GM23338 (cell line): ENCODE measurements at regions not wholly inside any gene's neighbourhood (a gene's known extent, or its start where the extent isn't known, plus 50 kb on each side); places are given as distances from the start of the nearest gene placed in this dataset.

Experiments
- ATAC-seq: fragments of 200-7000 bp; cut with Tn5 transposase; 3 replicates; pipeline ENCODE4 v1.9.1; 2020
- DNase-seq: peaks from one replicate; pipeline ENCODE4 v3.0.0-alpha.2; 2015; ENCODE audit warnings: low spot score
- H2AFZ ChIP-seq: fragments of 200-600 bp; sonication (generic); 2 replicates; pipeline ENCODE4 v1.8.0; 2016; ENCODE audit warnings: antibody characterized with exemption, mild to moderate bottlenecking, moderate library complexity
- H3F3A ChIP-seq: fragments of 200-600 bp; sonication (generic); replicated peaks from 2 replicates; pipeline ENCODE4 v1.8.0; 2017; ENCODE audit warnings: antibody characterized with exemption, mixed run types, low read depth
- H3K27ac ChIP-seq: fragments of 200-600 bp; sonication (generic); 2 replicates; pipeline ENCODE4 v1.6.1; 2016; ENCODE audit warnings: low read depth
- H3K27me3 ChIP-seq: fragments of 200-600 bp; sonication (generic); 2 replicates; pipeline ENCODE4 v1.8.0; 2016; ENCODE audit warnings: mild to moderate bottlenecking, mixed run types, moderate library complexity; ENCODE audit not compliant: insufficient read depth
- H3K36me3 ChIP-seq: fragments of 200-600 bp; sonication (generic); 2 replicates; pipeline ENCODE4 v1.8.0; 2016; ENCODE audit warnings: mild to moderate bottlenecking; ENCODE audit not compliant: insufficient read depth
- H3K4me1 ChIP-seq: fragments of 200-600 bp; sonication (generic); 2 replicates; pipeline ENCODE4 v1.8.0; 2016; ENCODE audit warnings: mild to moderate bottlenecking, moderate library complexity; ENCODE audit not compliant: insufficient read depth
- H3K4me2 ChIP-seq: fragments of 200-600 bp; sonication (generic); 2 replicates; pipeline ENCODE4 v1.7.1; 2017; ENCODE audit warnings: mixed run types
- H3K4me3 ChIP-seq: fragments of 200-600 bp; sonication (generic); 2 replicates; pipeline ENCODE4 v1.6.1; 2016; ENCODE audit warnings: mixed run types
- H3K79me2 ChIP-seq: fragments of 200-600 bp; sonication (generic); replicated peaks from 2 replicates; pipeline ENCODE4 v1.8.0; 2017; ENCODE audit warnings: mild to moderate bottlenecking; ENCODE audit not compliant: insufficient read depth
- H3K9me2 ChIP-seq: fragments of 200-600 bp; sonication (generic); 2 replicates; pipeline ENCODE4 v1.8.0; 2017; ENCODE audit not compliant: insufficient read depth
- H4K20me1 ChIP-seq: fragments of 200-600 bp; sonication (generic); replicated peaks from 2 replicates; pipeline ENCODE4 v1.8.0; 2017; ENCODE audit warnings: mild to moderate bottlenecking; ENCODE audit not compliant: insufficient read depth
- H3K27ac Mint-ChIP-seq: 2 replicates; pipeline ENCODE4 v1.8.0; 2020; ENCODE audit warnings: inconsistent platforms, mild to moderate bottlenecking, moderate library complexity, mixed read lengths
- H3K27me3 Mint-ChIP-seq: 3 replicates; pipeline ENCODE4 v1.8.0; 2022; ENCODE audit warnings: low read depth, mild to moderate bottlenecking, moderate library complexity, mixed read lengths, inconsistent platforms; ENCODE audit not compliant: insufficient read depth, poor library complexity
- H3K36me3 Mint-ChIP-seq: 3 replicates; pipeline ENCODE4 v1.8.0; 2021; ENCODE audit warnings: low read depth, mild to moderate bottlenecking, inconsistent platforms, moderate library complexity, mixed read lengths
- H3K4me1 Mint-ChIP-seq: 3 replicates; pipeline ENCODE4 v1.8.0; 2020; ENCODE audit warnings: mild to moderate bottlenecking, inconsistent platforms, mixed read lengths
- H3K4me3 Mint-ChIP-seq: 3 replicates; pipeline ENCODE4 v1.8.0; 2021; ENCODE audit warnings: moderate library complexity, mild to moderate bottlenecking, inconsistent platforms, mixed read lengths
- H3K9me3 Mint-ChIP-seq: 3 replicates; pipeline ENCODE4 v1.8.0; 2020; ENCODE audit warnings: moderate library complexity, mild to moderate bottlenecking, inconsistent platforms, mixed read lengths
- CREB1 ChIP-seq: fragments of 250-450 bp; sonication (Bioruptor Pico); IDR thresholded peaks from 2 replicates; pipeline ENCODE4 v1.5.0; 2020; ENCODE audit warnings: low read depth, mild to moderate bottlenecking, moderate library complexity
- CTCF ChIP-seq, 2 experiments: fragments of 200-600 bp in 1 of 2; sonication (generic) in 1 of 2; conservative IDR thresholded peaks; 2 replicates each; pipeline versions ENCODE4 v1.5.1 to v1.6.1; 2016 to 2017; ENCODE audit warnings: antibody characterized with exemption in 2 of 2, low read depth in 2 of 2, mild to moderate bottlenecking in 2 of 2, moderate library complexity in 1 of 2
- ETS1 ChIP-seq: IDR thresholded peaks from 2 replicates; pipeline ENCODE4 v1.6.1; 2016; ENCODE audit warnings: antibody characterized with exemption
- EZH2 ChIP-seq: fragments of 200-600 bp; sonication (generic); IDR thresholded peaks from one replicate; pipeline ENCODE4 v1.8.0; 2017; ENCODE audit warnings: antibody characterized with exemption, mild to moderate bottlenecking, low read depth; ENCODE audit not compliant: unreplicated experiment
- EZH2phosphoT487 ChIP-seq: fragments of 200-600 bp; sonication (generic); IDR thresholded peaks from one replicate; pipeline ENCODE4 v1.8.1; 2018; ENCODE audit warnings: antibody characterized with exemption; ENCODE audit not compliant: unreplicated experiment
- JUNB ChIP-seq: IDR thresholded peaks from one replicate; pipeline ENCODE4 v1.6.1; 2016; ENCODE audit warnings: antibody characterized with exemption; ENCODE audit not compliant: unreplicated experiment
- NANOG ChIP-seq: IDR thresholded peaks from 2 replicates; pipeline ENCODE4 v1.6.1; 2016; ENCODE audit warnings: antibody characterized with exemption, borderline replicate concordance
- POLR2AphosphoS5 ChIP-seq: IDR thresholded peaks from 2 replicates; pipeline ENCODE4 v1.6.1; 2016; ENCODE audit warnings: antibody characterized with exemption, low read depth
- REST ChIP-seq: IDR thresholded peaks from one replicate; pipeline ENCODE4 v1.6.1; 2018; ENCODE audit warnings: antibody characterized with exemption; ENCODE audit not compliant: unreplicated experiment
- STAT1 ChIP-seq: IDR thresholded peaks from one replicate; pipeline ENCODE4 v1.6.1; 2016; ENCODE audit warnings: antibody characterized with exemption; ENCODE audit not compliant: unreplicated experiment
- ZNF114 ChIP-seq: fragments of 250-450 bp; sonication (Bioruptor Pico); IDR thresholded peaks from 2 replicates; pipeline ENCODE4 v1.5.0; 2020; ENCODE audit warnings: mild to moderate bottlenecking, moderate library complexity
- ZNF331 ChIP-seq: fragments of 250-450 bp; sonication (Bioruptor Pico); IDR thresholded peaks from 2 replicates; pipeline ENCODE4 v1.5.0; 2020; ENCODE audit warnings: low read depth, mild to moderate bottlenecking, moderate library complexity
- ZNF462 ChIP-seq: fragments of 250-450 bp; sonication (Bioruptor Pico); IDR thresholded peaks from 2 replicates; pipeline ENCODE4 v1.5.0; 2020; ENCODE audit warnings: mild to moderate bottlenecking, moderate library complexity

GRCh38 chr2:192391041-192391440 is 196.3 kb upstream of the TMEFF2 start:
- Histone ChIP-seq H3K27ac (no peak overlapping the region), H3K79me2 (no peaks in the 10 kb centered on the region), H3K36me3 (no peaks in the 10 kb centered on the region), H3K4me1 (no peaks in the 10 kb centered on the region), H3F3A (no peaks in the 10 kb centered on the region), H4K20me1 (no peaks in the 10 kb centered on the region), H2AFZ (no peak overlapping the region), H3K4me3 (no peak overlapping the region), H3K27me3 (no peaks in the 10 kb centered on the region), H3K4me2 (no peak overlapping the region), H3K9me2 (no peaks in the 10 kb centered on the region)
- Mint-ChIP-seq H3K27me3 (peaks cover 2% of the 10 kb centered on the region), H3K9me3 (0 out of 3 replicates have a peak, but pooled peaks cover under 1% of the 10 kb centered on the region), H3K27ac (no peak overlapping the region), H3K4me3 (no peak overlapping the region), H3K36me3 (no peaks in the 10 kb centered on the region), H3K4me1 (no peaks in the 10 kb centered on the region)
- DNase-seq (no peak), ATAC-seq (no peak)
- TF ChIP-seq ETS1, result no peak
- TF ChIP-seq JUNB, result no peak
- TF ChIP-seq ZNF331 (CRISPR knock-in tag), result no peak
- no peak for TF ChIP-seq STAT1
- no peak for TF ChIP-seq NANOG
- TF ChIP-seq ZNF114 (CRISPR knock-in tag), result no peak
- TF ChIP-seq CTCF (conservative IDR thresholded peaks at IDR 0.05; ENCODE audit: low read depth in 2 of 2), result no peak
- TF ChIP-seq CREB1, result no peak
- no peak for TF ChIP-seq ZNF462 (CRISPR knock-in tag)
- no peak for TF ChIP-seq POLR2AphosphoS5
- no peak for TF ChIP-seq REST
- TF ChIP-seq EZH2, result no peak
- no peak for TF ChIP-seq EZH2phosphoT487
